ENCODE measurements at regions not wholly inside any gene's neighbourhood (a gene's known extent, or its start where the extent isn't known, plus 50 kb on each side); places are given as distances from the start of the nearest gene placed in this dataset.

DNA sequence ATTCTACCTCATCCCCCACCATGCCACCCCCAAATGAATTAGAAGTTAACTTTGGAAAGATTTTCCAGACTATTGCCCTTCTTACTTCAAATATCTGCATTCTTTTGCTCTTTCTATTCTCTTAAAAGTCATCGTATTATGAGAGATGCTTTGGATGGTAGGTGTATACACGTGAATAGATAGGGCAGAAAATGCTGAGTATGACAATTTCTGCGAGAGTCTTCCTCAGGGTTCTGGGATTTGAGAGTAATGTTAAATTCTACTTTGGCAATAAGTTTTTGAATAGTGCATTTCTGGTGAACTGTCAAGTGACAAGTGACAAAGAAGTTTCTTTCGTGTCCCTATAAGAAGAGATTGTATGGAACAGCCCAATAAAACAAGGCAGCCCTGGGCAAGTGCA lies 137.6 kb upstream of the DSEL start:
- DNase-seq (ENCODE audit: low read depth in 2 of 2): no peak

GRCh38 chr18:67652288-67652687 lies 135.8 kb upstream of the DSEL start:
- DNase-seq (ENCODE audit: low read depth in 2 of 2): no peak

- DNase-seq (ENCODE audit: low read depth in 2 of 2): no peak
Observed at GRCh38 chr18:67651438-67651837, 134.9 kb upstream of the DSEL start.

- no peak for DNase-seq (ENCODE audit: low read depth in 2 of 2)
Observed at GRCh38 chr18:67650686-67651385, 134.3 kb upstream of the DSEL start.

- DNase-seq (ENCODE audit: low read depth in 2 of 2): no peak
Observed at GRCh38 chr18:67646890-67647289, 130.4 kb upstream of the DSEL start.

DNA sequence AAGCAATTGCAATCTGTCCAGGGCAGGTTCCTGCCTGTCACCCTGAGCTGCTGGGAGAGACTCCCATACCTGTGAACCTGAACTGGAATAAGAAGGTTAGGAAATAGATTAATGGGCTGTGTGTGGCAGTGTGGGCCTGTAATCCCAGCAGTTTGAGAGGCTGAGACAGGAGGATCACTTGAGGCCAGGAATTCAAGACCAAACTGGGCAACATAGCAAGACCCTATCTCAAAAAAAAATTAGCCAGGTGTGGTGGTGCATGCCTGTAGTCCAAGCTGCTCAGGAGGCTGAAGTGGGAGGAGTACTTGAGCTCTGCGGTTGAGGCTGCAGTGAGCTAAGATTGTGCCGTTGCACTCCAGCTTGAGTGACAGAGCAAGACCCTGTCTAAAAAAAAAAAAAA lies 127.7 kb upstream of the DSEL start:
- no peak for DNase-seq (ENCODE audit: low read depth in 2 of 2)

DNA sequence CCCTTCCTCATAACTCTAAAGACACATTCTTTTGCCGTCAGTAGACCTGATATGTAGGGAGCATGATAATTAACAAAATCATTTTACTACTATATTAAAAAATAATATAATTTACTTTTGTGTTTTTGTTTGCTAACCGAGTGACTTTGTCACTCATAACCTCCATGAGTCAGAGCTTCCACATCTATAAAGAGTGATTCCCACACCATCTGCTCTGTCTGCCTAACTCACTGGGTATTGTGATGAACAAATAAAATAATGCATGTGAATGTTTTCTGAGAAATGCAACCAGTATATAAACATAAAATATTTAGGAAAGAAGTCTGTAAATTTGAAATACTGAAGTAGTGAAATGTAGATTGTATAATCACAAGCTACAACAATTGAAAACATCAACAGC lies 123.4 kb upstream of the DSEL start:
- no peak for DNase-seq (ENCODE audit: low read depth in 2 of 2)

DNA sequence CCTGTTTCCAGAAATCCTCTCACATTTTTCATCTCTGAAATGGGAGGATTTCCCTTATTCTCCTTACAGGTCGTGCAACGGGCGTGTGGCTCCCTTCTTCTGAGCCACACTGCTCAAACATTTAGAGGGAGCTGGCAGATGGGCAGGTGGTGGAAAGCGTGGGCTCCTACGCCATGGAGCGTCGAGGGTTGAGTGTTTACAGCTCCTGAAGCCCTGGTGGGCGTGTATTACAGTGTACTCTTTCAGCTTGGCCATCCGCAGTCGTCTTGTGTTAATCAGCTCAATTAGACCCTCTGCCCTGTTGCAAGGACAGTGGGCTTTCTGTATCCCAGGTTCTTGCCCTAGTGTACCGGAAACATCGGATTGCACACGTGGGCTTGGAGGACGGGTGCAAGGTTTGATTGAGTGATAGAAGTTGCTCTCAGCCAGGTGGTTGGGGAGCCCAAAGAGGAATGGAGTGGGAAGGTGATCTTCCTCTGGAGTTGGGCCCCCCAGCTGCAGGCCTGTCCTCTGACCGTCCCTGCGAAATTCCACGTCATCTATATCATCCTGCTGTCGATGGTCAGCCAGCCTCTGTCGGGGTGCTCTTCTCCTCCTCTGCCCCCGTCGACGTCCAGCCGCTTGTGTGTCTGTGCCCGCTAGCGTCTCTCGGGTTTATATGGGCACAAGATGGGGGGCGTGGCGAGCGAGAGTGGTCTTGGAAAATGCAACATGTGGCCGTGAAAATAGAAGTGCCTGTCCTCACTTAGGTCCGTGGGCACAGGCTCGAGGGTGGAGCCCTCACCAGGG lies 120.3 kb upstream of the DSEL start:
- DNase-seq (ENCODE audit: low read depth in 2 of 2): no peak

DNA sequence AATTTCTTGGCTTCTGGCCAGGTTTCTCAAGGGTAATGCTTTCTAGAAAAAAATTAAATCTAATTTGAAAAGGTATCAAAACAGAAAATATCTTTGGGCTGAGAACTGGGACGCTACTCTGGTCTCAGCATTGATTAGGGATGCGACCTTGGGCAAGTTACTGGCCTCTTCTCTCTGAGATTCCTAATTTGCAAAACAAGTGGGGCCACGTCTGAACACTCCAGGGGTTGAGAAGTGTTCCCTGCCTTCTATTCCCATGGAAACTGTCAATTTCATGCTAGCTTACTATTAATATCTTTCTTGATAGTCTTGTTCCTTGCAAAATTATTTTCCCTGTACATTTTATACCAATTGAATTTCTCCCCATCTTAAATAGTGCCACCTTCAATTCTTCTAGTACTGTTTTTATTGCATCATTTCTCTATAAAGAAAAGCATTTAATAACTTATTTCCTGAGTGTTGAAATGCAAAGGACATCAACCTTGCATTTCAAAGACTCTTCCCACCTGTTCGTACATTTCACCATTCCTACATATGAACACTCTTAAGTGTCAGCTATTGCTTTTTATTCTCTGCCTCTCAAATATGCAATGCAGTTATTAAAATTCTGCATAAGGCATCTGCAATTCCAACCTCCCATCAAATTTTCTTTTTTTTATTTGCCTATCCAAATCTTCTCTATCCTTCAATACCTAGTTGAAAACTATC lies 118.3 kb upstream of the DSEL start:
- DNase-seq (ENCODE audit: low read depth in 2 of 2): no peak

DNA sequence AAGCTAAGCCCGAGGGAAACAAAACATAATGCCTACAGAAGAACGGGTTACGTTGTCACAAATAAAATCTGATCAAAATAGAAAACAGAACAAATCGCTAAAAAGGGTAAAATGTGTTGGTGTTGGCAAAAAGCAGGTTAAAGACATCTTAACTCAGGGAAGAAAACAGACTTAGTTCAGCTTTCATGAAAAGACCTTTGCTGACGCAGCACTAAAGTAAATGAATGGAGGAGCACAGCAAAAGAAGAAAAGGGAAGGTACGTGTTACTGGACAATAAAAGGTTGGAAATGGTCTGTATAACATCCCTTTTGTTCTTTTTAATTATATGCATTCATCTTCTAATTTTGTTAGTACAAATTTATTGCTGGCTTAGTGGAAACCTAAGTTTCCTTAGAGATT lies 117.4 kb upstream of the DSEL start:
- no peak for DNase-seq (ENCODE audit: low read depth in 2 of 2)

- no peak for DNase-seq (ENCODE audit: low read depth in 2 of 2)
Observed at GRCh38 chr18:67621906-67622305, 105.4 kb upstream of the DSEL start.

- DNase-seq (ENCODE audit: low read depth in 2 of 2): no peak
Observed at GRCh38 chr18:67621049-67621713, 104.7 kb upstream of the DSEL start.

DNA sequence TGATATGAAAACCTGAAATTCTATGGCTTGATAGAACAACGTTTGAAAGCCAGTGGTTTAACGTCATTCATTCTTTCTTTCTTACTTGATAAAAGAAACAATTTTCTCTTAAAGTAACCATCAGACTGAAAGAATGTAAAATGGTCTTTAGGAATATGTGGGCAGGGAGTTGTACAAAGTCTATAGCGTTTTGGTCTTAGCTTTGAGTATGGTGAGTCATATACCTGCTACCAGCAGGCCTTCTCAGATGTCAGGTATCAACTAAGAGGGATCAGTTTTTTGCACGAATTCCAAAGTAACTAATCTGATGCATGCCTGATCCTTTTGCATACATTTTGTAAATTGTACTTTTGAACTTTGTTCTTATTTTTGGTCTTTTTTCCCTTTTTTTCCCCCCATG lies 101.5 kb upstream of the DSEL start:
- DNase-seq (ENCODE audit: low read depth in 2 of 2): no peak

DNA sequence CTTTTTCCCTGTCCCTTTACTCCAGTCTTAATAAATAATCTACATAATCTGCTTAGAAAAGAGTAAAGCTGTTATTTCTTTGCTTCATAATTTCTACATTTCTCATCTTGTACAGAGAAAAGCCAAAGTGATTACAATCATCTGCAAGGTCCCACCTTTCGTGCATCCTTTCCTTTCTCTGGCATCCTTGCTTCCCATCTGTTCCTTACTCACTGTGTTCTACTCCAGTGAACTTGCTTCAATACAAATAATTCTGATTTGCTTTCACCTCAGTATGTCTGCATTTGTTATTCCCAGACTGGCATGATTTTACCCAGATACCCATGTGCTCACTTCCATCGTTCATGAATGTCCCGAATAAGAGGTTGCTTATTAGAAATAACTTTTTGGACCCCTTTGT lies 99.4 kb upstream of the DSEL start:
- no peak for DNase-seq (ENCODE audit: low read depth in 2 of 2)

DNA sequence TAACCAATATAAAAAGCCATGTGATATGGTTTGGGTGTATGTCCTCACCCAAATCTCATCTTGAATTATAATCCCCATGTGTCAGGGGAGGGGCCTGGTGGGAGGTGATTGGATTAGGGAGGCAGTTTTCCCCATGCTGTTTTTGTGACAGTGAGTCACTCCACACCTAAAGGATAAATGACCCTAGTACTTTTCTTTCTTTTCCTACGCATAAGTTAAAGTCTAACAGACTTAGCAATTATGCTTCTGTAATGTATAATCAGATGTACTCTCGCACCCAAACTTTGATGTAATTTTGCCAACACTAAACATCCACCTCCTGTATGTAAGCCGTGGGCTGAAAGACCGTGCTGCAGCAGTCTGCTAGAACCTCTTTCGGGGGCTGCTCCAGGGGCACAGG lies 97.2 kb upstream of the DSEL start:
- no peak for DNase-seq (ENCODE audit: low read depth in 2 of 2)

GRCh38 chr18:67612281-67612680 lies 95.8 kb upstream of the DSEL start:
- no peak for DNase-seq (ENCODE audit: low read depth in 2 of 2)

DNA sequence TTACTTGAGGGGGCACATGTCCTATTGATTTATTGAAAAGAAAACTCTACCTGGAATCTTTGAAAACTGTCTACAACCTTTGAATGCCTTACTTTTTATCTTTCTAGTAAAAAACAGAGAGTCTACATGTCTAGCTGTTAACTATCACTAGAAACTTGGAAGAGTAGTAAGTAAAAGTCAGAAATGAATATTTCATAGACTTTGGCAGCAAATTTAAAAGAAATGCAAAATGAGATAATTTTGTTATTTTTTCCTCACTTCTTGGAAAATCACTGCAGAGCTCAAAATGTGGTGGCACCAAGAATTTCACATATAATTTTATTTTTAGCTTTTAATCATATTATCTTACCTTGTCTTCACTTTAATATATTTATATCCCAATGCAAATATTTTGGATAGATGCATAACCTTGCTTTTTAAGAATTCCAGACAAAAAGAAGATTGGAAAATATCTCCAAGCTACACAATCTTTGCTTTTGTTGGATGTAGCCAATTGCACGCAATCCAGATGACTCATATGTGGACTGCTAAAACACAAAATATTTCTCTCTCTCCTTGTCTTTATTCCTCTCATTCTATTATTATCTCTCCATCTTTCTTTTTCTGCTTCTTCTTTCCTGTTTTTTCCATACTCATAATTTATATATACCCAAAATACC lies 92.2 kb upstream of the DSEL start:
- no peak for DNase-seq (ENCODE audit: low read depth in 2 of 2)

DNA sequence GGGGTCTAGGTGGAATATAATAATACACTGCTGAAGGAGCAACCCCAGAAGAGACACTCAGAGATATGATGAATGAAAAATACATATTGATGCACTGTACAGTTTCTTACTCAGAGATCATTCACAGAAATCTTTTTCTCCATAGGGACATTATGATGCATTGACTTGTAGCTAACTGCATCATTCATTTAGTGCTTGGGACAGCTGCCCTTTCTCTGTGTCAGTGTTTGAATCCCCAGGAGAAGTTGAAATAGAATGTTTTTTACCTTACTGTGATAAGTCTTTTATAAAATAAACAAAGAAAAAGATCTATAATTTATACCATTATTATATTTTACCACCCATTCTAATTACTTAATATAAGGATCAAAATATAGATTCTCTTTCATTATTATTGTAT lies 91.7 kb upstream of the DSEL start:
- no peak for DNase-seq (ENCODE audit: low read depth in 2 of 2)

GRCh38 chr18:67600181-67601180 lies 84.0 kb upstream of the DSEL start:
- DNase-seq (ENCODE audit: low read depth in 2 of 2): no peak

GRCh38 chr18:67599277-67599676 lies 82.8 kb upstream of the DSEL start:
- DNase-seq (ENCODE audit: low read depth in 2 of 2): no peak

DNA sequence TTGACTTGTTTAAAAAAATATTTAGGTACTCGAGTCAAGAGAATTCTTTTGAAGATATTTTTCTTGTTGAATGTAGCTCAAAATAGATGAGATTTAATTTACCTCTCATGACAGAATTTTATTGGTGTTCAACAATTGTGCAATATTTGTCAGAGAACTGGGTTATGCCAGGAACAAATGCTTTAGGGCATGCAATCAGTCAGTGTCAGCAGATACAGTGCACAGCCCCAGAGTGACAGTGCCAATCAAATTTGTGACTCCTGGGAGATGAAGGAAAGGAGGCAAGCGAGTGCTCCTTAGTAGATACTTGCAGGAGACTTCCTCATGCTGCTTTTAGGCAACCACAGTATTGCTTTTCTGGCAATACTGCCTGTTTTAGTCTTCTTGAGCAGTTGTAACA lies 81.2 kb upstream of the DSEL start:
- no peak for DNase-seq (ENCODE audit: low read depth in 2 of 2)

Data from stimulated activated CD8-positive, alpha-beta memory T cell treated with anti-CD3 and anti-CD28 coated beads, Interleukin-15, amount 100 ng/mL, for 48 hours (primary cell).